COLO829 (cell line): ENCODE measurements at regions not wholly inside any gene's neighbourhood (a gene's known extent, or its start where the extent isn't known, plus 50 kb on each side); places are given as distances from the start of the nearest gene placed in this dataset.
A peak's percentile ranks its signal among the peaks of the same experiment; 100 is the strongest.
"Not testable (repeated sequence)": the region's sequence is repeated elsewhere in the genome, so short reads cannot be mapped to it uniquely, and the experiment has no call there.

Experiments used
- DNase-seq: peaks from one replicate; pipeline ENCODE4 v3.0.0; 2012; ENCODE audit warnings: low spot score

DNA sequence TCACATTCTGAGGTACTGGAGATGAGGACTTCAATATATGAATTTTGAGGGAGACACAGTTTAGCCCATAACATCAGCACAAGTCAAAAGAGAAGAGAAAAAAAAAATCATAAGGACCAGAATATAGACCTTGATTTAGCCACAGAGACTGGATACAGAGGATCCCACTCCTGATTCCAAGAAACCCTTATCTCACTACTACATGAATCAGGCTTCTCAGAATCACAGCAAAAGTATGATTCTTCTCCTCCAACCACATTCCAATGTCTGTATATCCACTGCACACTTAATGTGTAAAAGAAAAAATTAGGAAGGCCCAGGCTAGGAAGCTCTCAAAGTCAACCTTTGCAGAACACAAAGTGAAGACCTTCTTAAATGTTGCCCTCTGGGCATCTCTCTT lies 610.9 kb downstream of the DTWD2 start:
- DNase-seq, result no peak

DNA sequence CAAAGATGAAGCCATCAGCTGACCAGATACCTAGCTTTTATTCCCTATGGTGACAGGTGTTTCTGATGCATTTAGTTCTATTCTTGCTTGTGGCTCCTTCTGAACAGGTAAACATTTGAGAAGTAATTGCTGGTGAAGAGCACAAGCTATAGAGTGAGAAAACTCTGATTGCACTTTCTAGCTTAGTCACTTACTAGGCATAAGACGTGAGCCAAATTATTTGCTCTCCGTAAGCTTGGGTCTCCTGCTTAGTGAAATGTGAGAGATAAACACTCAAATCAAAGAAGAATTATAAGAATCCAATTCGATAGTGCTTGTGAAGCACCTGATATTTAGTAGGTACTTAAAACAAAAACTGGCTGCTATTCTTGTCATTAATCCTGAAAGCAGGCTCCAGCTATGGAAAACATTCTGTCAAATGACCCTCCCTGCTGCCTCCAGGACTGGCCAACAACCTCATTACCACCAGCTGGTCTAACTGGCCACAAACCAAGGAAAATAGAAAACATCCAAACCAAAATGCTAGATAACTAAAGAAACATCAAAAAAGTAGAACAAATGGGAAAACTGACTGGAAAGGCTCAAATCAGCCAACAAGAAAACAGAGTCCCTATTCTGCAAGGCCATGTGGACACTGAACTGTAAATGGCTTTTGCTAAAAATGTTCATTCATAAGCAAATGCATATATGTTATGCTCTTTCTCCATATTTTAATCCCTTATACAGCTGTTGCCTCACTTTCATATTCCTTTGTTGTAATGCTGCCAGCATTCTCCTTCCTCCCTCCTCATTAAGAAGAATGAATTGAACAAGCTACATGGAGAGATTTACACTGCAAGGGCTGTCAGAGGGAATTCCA lies 616.1 kb downstream of the DTWD2 start:
- DNase-seq, result no peak

DNA sequence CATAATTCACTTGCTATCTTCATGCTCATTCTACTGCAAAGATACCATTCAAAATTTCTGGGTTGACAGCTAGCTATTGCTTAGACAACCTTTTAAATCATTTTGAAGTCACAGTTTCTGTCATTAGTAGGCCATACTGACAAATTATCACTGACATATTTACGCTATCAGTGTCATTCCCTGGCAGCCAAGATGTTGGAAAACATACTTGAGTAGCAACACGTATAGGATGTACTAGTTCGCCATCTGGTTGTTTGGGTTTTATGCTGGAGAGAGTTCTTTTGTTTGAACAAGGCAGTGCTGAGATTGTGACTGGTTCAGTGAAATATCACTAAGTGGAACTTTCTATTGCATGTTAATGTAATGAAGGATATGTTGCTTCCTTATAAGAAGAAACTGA lies 621.9 kb downstream of the DTWD2 start:
- DNase-seq, result no peak

DNA sequence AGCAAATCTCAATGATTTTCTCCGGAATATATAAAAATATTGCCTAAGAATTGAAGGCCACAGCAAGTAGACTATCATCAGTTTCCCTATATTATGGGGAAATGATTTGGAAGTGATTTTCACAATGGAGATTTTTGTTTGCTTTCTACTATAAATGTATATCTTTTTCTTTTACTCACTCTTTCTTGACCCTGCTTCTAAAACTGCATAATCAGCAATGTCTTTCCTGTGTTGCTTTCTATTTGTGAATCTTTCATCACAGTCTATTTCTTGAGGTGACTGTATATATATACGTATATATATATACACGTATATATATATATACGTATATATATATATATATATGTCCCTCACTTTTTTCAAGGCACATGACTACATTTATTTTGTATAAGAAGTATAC lies 622.6 kb downstream of the DTWD2 start:
- no peak for DNase-seq

DNA sequence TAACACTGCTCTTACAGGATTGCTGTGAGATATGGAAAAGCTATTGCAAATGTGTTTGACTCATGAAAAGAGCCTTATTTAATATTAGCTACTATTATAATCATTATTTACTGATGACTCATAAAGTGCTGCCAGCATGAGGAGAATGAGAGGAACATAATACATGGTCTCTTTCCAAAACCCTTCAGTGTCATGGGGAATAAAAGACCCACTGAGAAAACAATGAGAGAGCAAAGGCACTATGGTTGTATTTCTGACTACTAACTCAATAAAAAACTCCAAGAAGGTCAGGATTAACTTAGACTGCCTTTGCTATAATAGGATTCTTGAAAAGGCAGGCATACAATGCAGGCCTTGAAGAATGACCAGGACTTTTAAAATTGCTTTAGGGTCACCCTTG lies 633.5 kb downstream of the DTWD2 start:
- DNase-seq, result peak; percentile 45

DNA sequence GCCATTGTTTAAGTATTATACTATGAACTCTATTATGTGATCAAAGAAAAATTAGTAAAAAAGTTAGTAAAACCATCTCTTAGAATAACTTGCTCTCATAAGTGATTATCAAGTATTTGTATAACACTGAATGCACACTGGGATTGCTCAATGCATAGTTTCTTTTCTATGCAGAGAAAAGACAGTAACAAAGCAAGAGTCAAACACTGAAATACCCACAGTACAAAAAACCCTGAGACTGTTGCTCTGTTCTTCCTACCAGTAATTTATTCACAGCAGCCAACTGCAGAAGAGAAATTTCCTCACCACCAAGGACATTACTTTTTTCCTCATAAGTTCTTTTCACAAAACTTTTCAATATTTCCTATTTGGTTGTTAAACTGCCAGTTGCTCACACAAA lies 634.4 kb downstream of the DTWD2 start:
- peak; percentile 1 for DNase-seq

DNA sequence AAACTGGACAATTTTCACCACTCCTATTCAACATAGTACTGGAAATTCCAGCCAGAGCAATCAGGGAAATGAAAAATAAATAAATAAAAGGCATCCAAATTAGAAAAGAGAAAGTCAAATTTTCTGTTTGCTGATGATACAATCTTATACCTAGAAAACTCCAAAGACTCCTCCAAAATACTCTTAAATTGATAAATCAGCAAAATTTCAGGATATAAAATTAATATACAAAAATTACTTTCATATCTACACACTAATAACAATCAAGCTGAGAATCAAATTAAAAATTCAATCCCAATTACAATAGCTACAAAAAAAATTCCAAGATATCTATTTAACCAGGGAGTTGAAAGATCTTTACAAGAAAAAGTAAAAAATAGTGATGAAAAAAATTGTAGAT lies 651.9 kb downstream of the DTWD2 start:
- no peak for DNase-seq

DNA sequence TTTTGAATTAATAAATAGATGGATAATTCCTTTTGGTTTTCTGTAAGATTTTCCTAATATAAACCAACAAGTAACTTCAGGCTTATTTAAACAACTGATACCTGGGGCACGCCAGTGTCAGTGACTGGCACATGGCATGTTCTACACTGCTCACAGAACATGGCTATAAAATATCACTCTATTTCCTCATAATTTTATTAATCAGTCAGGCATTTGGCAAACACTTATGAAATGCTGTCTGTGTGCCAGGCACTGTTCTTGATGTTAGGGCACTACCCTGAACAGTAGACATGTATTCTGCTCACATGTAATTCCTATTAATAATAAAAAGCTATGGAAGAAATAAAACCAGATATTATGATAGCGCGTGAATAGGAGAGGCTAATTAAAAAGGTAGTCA lies 661.0 kb downstream of the DTWD2 start:
- no peak for DNase-seq

DNA sequence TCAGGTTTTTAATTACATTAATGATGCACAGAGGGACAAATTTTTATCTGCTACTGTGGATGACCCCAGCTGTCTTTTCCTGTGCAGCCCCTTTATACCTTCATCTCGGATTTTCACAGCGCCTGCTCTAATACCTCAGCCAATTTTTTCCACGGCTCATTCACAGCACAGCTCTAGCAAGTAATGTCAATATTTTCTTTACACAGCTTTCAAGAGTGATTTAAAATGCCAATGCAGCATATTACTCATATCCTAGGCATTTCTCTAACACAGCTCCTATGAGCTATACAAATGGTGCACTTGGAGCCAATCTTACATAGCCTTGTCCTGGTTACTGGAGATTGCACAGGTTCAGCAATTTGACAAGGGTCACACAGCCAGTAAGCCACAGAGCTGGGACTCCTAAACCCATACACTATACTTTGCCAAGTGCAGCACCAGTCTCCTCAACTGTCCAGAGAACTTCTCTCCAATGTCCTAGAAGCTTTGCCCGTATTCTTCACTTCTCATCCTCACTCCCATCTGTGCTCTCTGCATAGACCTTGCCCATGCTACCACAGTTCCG lies 661.8 kb downstream of the DTWD2 start:
- no peak for DNase-seq

DNA sequence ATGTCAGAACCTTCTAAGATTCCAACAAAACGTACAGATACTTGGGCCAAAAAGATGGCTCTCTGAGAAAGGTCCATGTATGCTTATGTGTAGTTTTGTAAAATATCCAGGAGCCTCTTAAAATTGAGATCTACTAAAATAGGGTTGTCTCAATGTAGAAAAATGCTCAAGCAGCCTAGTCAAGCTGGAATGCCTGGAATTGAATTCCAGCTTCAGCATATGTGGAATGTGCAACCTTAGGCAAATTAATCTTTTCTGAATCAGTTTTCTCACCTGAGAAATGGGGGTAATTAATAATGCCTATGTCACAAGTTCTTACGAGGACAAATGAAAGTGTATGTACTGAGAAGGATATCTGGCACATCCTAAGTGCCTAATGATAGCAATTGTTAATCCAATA lies 662.4 kb downstream of the DTWD2 start:
- DNase-seq, result no peak

DNA sequence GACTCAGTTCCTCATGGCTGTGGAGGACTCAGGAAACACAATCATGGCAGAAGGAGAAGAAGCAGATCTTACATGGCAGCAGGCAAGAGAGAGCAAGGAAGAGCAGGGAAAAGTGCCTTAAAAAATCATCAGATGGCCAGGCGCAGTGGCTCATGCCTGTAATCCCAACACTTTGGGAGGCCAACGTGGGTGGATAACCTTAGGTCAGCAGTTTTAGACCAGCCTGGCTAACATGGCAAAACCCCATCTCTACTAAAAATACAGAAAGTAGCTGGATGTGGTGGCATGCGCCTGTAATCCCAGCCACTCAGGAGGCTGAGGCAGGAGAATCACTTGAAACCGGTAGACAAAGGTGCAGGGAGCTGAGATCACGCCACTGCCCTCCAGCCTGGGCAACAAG lies 664.6 kb downstream of the DTWD2 start:
- DNase-seq, result not testable (repeated sequence)

DNA sequence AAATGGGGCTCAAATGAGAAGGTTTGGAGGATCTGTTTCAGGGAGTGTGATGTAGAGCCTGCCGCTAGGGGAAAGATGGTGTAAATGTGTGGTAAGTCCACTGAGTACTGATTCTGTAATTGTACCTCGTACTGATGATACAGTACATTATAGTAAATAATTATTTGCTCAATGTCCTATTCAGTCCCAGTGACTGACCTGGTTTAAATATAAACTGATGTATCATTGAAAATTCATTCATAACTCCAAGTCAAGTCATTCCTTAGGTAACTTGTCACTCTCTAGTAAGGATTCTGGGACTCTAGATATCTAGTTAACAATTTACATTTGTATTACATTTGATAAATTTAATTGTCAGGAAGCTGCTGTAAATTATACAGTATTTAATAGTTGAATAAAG lies 667.3 kb downstream of the DTWD2 start:
- DNase-seq, result no peak

DNA sequence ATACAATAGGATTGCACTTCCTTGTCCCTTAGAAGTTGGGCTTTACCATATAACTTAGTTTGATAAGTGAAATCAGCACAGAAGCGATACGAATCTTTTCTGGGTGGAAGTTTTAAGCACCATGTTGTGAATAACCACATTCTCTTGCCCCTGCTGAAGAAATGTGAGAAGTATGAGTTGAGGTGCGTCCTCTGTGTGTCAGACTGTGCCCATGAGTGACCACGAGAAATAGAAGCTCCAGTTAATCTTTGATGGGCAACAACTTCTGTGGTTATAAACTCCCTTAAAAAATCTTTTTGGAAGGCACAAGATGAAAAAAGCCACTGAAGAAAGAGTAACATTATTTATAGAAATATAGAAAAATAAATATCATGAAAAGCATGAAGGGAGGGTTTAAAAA lies 668.2 kb downstream of the DTWD2 start:
- no peak for DNase-seq

DNA sequence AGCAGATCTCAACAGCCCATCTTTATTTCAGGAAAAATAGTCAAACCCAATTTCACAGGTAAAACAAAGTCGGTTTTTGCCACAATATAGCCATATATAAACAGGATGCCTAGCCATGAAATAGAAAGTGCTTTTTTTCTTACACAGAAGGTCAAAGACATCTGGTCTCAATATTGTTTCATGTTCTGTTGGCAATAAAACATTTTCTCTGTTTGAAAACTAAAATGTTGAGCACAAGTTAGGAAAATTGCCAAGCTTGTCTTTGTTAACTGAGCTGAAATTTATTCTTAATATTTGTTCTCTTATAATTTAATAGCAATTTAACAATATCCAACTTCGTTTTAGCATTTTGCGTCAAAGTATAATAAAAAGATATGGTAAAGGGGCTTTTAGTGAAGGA lies 673.4 kb downstream of the DTWD2 start:
- no peak for DNase-seq

DNA sequence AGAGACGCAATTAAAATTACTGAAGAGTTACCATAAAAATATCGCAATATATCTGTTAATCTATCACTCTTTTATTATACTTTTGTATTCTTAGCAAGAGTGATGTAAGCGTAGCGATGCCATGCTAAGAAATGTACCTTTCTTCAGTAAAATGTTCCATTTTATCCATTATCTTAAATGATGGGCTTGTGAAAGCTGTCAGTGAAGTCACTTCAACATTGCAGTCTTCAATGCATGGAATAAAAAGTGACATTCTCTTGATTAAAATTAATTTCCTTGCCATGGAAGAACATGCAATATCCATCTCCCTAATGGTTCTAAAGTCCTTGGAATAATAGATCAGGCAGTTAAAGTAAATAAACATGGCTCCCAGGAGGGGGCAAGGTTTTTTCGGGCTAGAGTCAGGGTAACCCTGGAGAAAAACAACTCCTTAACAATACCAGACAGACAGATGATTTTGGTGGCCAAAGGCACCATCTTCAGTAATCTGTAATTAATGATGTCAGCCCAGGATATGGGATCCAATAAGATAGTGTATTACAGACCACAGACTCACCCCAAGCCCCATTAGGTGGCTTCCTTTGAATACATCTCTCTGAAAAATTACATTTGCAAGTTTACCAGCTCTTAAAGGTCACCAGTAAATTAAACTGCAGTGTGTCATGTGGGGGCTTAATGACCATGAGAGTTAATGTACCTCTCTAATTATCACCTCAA lies 677.1 kb downstream of the DTWD2 start:
- DNase-seq, result no peak

DNA sequence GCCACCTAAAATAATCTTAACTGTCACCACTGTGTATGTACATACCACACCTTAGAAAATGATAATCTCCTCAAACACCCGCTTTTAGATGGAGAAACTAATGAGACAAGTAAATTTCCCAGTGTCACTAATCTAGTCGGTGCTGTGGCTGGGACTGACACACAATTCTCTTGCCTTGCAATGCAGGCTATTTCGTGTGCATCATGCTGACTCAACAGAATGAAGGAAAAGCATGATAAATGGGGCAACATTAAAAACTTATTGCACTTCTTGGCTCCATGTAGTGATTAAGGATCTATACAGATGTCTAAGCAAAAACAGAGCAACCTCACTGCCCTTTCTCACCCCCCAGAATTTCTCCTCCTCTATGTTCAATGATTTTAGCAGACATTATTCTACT lies 677.9 kb downstream of the DTWD2 start:
- no peak for DNase-seq

DNA sequence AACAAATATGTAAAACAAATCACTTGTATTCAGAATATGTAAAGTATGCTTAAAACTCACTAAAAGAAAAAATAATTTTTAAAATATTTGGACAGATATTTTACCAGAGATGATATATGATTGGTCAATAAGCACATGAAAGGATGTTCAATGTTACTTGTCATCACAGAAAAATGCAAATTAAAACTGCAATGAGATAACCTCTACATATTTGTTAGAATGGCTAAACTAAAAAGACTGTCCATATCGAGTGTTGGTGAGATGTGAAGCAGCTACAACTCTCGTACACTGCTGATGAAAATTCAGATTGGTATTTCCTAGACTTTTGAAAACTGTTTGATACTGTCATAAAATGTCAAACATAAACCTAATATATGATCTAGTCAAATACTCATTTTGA lies 685.1 kb downstream of the DTWD2 start:
- no peak for DNase-seq

DNA sequence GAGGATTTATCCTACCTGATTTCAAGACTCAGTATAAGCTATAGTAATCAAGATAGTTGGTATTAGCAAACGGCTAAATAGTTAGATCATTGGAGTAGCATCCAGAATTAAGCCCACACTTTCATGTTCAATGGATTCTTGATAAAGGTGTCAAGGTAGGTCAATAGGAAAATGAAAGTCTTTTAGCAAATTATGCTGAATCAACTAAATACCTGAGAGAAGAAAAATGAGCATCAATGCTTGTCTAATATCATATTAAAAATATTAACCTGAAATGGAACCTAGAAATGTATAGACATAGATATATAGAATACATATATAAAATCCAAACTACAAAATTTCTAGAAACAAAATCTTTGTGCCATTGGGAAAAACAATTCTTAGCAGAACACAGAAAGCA lies 685.6 kb downstream of the DTWD2 start:
- DNase-seq, result no peak

DNA sequence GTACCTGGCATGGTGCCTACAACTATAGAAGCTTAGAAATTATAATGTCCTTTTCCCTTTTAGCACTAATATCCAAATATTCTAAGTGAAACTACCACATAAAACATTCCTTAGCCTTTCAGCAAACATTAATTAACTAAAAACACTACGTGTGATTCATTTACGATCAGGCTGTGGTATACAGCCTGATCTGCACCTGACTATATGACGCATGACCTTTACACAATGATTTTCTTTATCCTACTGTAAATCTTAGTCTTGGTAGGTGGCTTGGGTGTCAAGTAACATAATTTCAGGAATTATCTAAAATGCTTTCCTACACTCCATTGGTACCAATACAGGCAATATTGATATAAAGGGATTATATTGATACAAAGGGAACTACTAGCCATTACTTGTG lies 686.7 kb downstream of the DTWD2 start:
- no peak for DNase-seq

DNA sequence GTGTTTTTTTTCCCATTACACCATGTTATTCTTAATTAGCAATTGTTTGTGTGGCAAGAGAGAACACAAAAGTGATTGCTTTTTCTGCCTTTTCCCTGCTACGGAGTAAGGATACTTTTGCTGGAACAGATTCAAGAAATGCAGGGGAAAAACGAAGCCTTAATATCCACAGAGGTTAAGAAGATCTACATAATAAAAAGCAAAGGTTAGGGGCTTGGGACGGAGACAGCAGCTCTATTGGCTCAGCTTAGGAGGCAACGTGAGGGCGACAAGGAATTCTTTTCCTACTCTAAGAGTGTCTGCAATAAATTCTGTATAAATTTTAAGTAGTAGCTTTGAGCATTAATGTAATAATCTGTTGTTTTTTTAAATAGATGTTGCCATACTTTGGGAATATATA lies 693.3 kb downstream of the DTWD2 start:
- no peak for DNase-seq

DNA sequence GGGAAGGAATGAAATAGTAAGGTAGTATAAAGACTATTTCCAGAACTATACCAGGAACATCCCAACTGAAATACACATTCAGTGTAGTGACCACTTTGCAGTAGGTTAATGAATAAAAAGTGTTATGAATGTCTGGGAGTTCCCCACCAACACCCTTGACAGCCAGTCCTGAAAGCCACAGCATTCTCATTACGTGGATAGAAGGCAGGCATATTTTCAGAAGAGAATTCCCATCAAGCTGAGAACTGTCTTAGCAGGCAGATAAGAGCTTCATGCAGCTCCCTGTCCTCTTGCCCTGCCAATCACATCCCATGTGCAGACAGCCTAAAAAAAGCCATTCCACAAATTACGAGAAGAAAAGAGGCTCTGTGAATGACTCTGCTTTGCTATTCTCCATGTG lies 695.0 kb downstream of the DTWD2 start:
- DNase-seq, result no peak

DNA sequence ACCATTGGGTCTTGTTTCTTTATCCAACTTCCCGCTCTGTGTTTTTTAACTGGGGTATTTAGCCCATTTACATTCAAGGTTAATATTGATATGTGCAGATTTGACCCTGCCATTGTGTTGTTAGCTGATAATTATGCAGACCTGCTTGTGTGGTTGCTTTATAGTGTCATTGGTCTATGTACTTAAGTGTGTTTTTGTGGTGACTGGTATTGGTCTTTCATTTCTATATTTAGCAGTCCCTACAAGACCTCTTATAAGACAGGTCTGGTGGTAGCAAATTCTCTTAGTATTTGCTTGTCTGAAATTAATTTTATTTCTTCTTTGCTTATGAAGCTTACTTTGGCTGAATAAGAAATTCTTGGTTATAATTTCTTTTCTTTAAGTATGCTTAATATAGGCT lies 698.1 kb downstream of the DTWD2 start:
- no peak for DNase-seq

DNA sequence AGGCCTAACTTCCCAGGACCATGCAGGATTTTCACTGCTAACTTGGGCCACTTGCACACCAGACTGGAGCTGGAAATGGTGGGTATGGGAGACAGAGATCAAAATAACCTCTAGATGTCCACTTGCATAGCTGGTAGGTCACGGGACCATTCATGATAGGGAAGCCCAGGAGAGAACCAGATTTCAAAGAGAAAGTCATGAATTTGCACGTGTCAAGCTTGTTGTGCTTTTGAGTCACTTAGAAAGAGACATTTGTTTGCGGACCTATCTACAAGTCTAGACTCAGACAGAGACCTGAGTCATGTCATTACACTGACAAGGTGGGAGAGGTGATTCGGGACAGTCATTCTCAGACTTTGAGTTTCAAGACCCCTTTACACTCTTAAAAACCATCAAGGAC lies 704.1 kb downstream of the DTWD2 start:
- DNase-seq, result not testable (repeated sequence)
